ENCODE measurements at regions not wholly inside any gene's neighbourhood (a gene's known extent, or its start where the extent isn't known, plus 50 kb on each side); places are given as distances from the start of the nearest gene placed in this dataset.

- no peak for ATAC-seq
- intact Hi-C loops (cut with DNase I) = no loop called here
- no peaks in the 10 kb centered on the region for H3K27me3 ChIP-seq
- 13 to 31% (median 18%) methylated on average over 1 of the region's 1 CpG for WGBS, 4 donors
- TF ChIP-seq CTCF (IDR thresholded peaks at IDR 0.05) = no peak
- TF ChIP-seq POLR2A (IDR thresholded peaks at IDR 0.05) = no peak
- no peaks in the 10 kb centered on the region for H3K36me3 ChIP-seq
- peaks cover 0 to 3% (median 0%) of the 10 kb centered on the region in 12 donors for H3K9me3 ChIP-seq
- no peak overlapping the region for H3K4me3 ChIP-seq
- no peak for DNase-seq
- no peak overlapping the region for H3K27ac ChIP-seq
- no peaks in the 10 kb centered on the region for H3K4me1 ChIP-seq
Observed at GRCh38 chr5:88474574-88474973, 205.9 kb upstream of the TMEM161B start.

GRCh38 chr5:88470745-88471144, 202.1 kb upstream of the TMEM161B start:
- DNase-seq = no peak
- 70 to 81% (median 76%) methylated on average over 2 of the region's 2 CpGs for WGBS, 4 donors
- Histone ChIP-seq H3K9me3 (peaks cover 0 to 3% (median 0%) of the 10 kb centered on the region in 12 donors), H3K27me3 (no peaks in the 10 kb centered on the region), H3K4me1 (no peaks in the 10 kb centered on the region), H3K27ac (no peak overlapping the region), H3K4me3 (no peak overlapping the region), H3K36me3 (no peaks in the 10 kb centered on the region)
- intact Hi-C loops (cut with DNase I) = no loop called here
- TF ChIP-seq CTCF (IDR thresholded peaks at IDR 0.05) (no peak), POLR2A (IDR thresholded peaks at IDR 0.05) (no peak)
- no peak for ATAC-seq

GRCh38 chr5:88459971-88460370, 191.3 kb upstream of the TMEM161B start:
- Histone ChIP-seq H3K27ac (no peak overlapping the region), H3K9me3 (no peaks in the 10 kb centered on the region), H3K27me3 (no peaks in the 10 kb centered on the region), H3K36me3 (no peaks in the 10 kb centered on the region), H3K4me3 (no peak overlapping the region), H3K4me1 (no peaks in the 10 kb centered on the region)
- TF ChIP-seq POLR2A (IDR thresholded peaks at IDR 0.05) = no peak
- no peak for TF ChIP-seq CTCF (IDR thresholded peaks at IDR 0.05)
- DNase-seq (no peak), ATAC-seq (no peak)
- intact Hi-C loops (cut with DNase I) = no loop called here
- 62 to 72% (median 68%) methylated on average over 3 of the region's 3 CpGs for WGBS, 4 donors

GRCh38 chr5:88452820-88453219, 184.2 kb upstream of the TMEM161B start:
- Histone ChIP-seq H3K27me3 (no peaks in the 10 kb centered on the region), H3K4me3 (no peak overlapping the region), H3K27ac (no peak overlapping the region), H3K4me1 (no peaks in the 10 kb centered on the region), H3K36me3 (no peaks in the 10 kb centered on the region), H3K9me3 (no peaks in the 10 kb centered on the region)
- ATAC-seq (no peak), DNase-seq (no peak)
- intact Hi-C loops (cut with DNase I) = no loop called here
- WGBS, 4 donors = 10 to 45% (median 23%) methylated on average over 1 of the region's 1 CpG
- TF ChIP-seq CTCF (IDR thresholded peaks at IDR 0.05) (no peak), POLR2A (IDR thresholded peaks at IDR 0.05) (no peak)
